HepG2 (cell line): ENCODE measurements at regions not wholly inside any gene's neighbourhood (a gene's known extent, or its start where the extent isn't known, plus 50 kb on each side); places are given as distances from the start of the nearest gene placed in this dataset.

Source experiments
- ATAC-seq: fragments of 200-7000 bp; cut with Tn5 transposase; 3 replicates; pipeline ENCODE4 v1.9.1; 2020; ENCODE audit warnings: mild to moderate bottlenecking, moderate library complexity
- BruUV-seq: library from RNA; stranded (reverse); fragments of 400-500 nt; replicated peaks from 2 replicates; lab custom pipeline; 2021; lab: Mats Ljungman, UMichigan
- CTCF ChIA-PET: fragments of 300-600 bp; formaldehyde crosslinking; extraction: SDS; loops from one replicate; lab custom pipeline; 2021; ENCODE audit warnings: low total read pairs, inconsistent platforms, low intra/inter-chr PET ratio; lab: Yijun Ruan, JAX
- POLR2A ChIA-PET: fragments of 350-600 bp; sonication (Branson Sonifier 250); formaldehyde crosslinking; loops from one replicate; lab custom pipeline; 2020; ENCODE audit warnings: antibody characterized with exemption, inconsistent platforms; lab: Yijun Ruan, JAX
- DNase-seq: peaks from one replicate; pipeline ENCODE4 v3.0.0-alpha.2; 2015; ENCODE audit warnings: low spot score
- FAIRE-seq: peaks from 3 replicates; lab custom pipeline; 2011; peaks lifted over from hg19 to GRCh38; lab: Jason Lieb, UNC
- H2AFZ ChIP-seq: one replicate; pipeline ENCODE4 v1.6.1; 2011; ENCODE audit warnings: low read length, inconsistent platforms
- H3K27ac ChIP-seq: fragments of 300-600 bp; 3 replicates; pipeline ENCODE4 v1.8.0; 2011; ENCODE audit warnings: mixed run types, mild to moderate bottlenecking, mixed read lengths, low read length, inconsistent platforms; ENCODE audit not compliant: insufficient read depth; ENCODE audit errors: extremely low read length
- H3K27me3 ChIP-seq, 2 experiments: fragments of 200-600 bp in 1 of 2; 2 replicates in 1 of 2; 3 replicates in 1 of 2; pipeline versions ENCODE4 v1.6.0 to v1.8.0; 2011; ENCODE audit warnings: low read length in 2 of 2, mild to moderate bottlenecking in 2 of 2, moderate library complexity in 2 of 2, inconsistent platforms in 1 of 2; ENCODE audit not compliant: insufficient read depth in 2 of 2, control insufficient read depth in 1 of 2
- H3K36me3 ChIP-seq, 2 experiments: fragments of 200-600 bp in 1 of 2; replicated peaks in 1 of 2; 2 replicates in 1 of 2; 3 replicates in 1 of 2; pipeline versions ENCODE4 v1.5.1 to v1.8.0; 2011; ENCODE audit warnings: low read length in 2 of 2, inconsistent platforms in 1 of 2; ENCODE audit not compliant: insufficient read depth in 2 of 2, control insufficient read depth in 1 of 2
- H3K4me1 ChIP-seq: 2 replicates; pipeline ENCODE4 v1.5.1; 2012; ENCODE audit warnings: low read length, inconsistent platforms; ENCODE audit not compliant: insufficient read depth
- H3K4me2 ChIP-seq: 2 replicates; pipeline ENCODE4 v1.6.0; 2011; ENCODE audit warnings: low read depth, low read length, inconsistent platforms
- H3K4me3 ChIP-seq, 3 experiments: fragments of 200-600 bp in 1 of 3; sonication (generic), shearing (Covaris generic) in 1 of 3; replicated peaks in 1 of 3; 2 replicates each; pipeline ENCODE4 v1.5.1; 2011 to 2016; ENCODE audit warnings: low read length in 3 of 3, inconsistent platforms in 2 of 3, low read depth in 2 of 3, mild to moderate bottlenecking in 2 of 3, control low read depth in 1 of 3, mixed read lengths in 1 of 3; ENCODE audit not compliant: insufficient read depth in 1 of 3
- H3K79me2 ChIP-seq: one replicate; pipeline ENCODE4 v1.6.1; 2011; ENCODE audit warnings: low read length, inconsistent platforms; ENCODE audit not compliant: insufficient read depth
- H3K9ac ChIP-seq: 2 replicates; pipeline ENCODE4 v1.6.0; 2011; ENCODE audit warnings: mild to moderate bottlenecking, low read depth, low read length, inconsistent platforms; ENCODE audit not compliant: insufficient read depth
- H3K9me3 ChIP-seq: 2 replicates; pipeline ENCODE4 v1.5.1; 2012; ENCODE audit warnings: mild to moderate bottlenecking, low read length
- H4K20me1 ChIP-seq: 2 replicates; pipeline ENCODE4 v1.6.0; 2011; ENCODE audit warnings: inconsistent platforms, mild to moderate bottlenecking, low read length, moderate library complexity; ENCODE audit not compliant: insufficient read depth
- FOXP4 ChIP-seq: sonication (generic); formaldehyde crosslinking; IDR thresholded peaks from 2 replicates; pipeline ENCODE4 v1.4.0; 2020; ENCODE audit warnings: missing genetic modification reagents
- HDAC2 ChIP-seq: sonication (generic); formaldehyde crosslinking; IDR thresholded peaks from 2 replicates; pipeline ENCODE4 v1.4.0; 2020; ENCODE audit warnings: missing genetic modification reagents
- HINFP ChIP-seq: sonication (generic); formaldehyde crosslinking; IDR thresholded peaks from 2 replicates; pipeline ENCODE4 v1.4.0; 2020; ENCODE audit warnings: low read depth, mild to moderate bottlenecking, missing genetic modification reagents
- HOXA9 ChIP-seq: sonication (generic); formaldehyde crosslinking; IDR thresholded peaks from 2 replicates; pipeline ENCODE4 v1.8.1; 2022; ENCODE audit warnings: missing genetic modification reagents, mild to moderate bottlenecking, moderate library complexity, borderline replicate concordance
- LCORL ChIP-seq, 2 experiments: fragments of 450-650 bp in 1 of 2; sonication (generic) in 1 of 2; formaldehyde crosslinking in 1 of 2; IDR thresholded peaks; 2 replicates each; pipeline versions ENCODE4 v1.5.0 to v1.6.1; 2017 to 2020; ENCODE audit warnings: antibody characterized with exemption in 1 of 2, missing genetic modification reagents in 1 of 2
- POLR2G ChIP-seq: fragments of 200-400 bp; formaldehyde crosslinking; IDR thresholded peaks from 2 replicates; pipeline ENCODE4 v1.6.1; 2018; ENCODE audit warnings: mild to moderate bottlenecking, low read depth, low read length, moderate library complexity
- RCOR2 ChIP-seq: IDR thresholded peaks from 2 replicates; pipeline ENCODE4 v1.6.1; 2016; ENCODE audit warnings: missing biosample characterization, missing genetic modification reagents
- RORA ChIP-seq: sonication (generic); formaldehyde crosslinking; IDR thresholded peaks from 2 replicates; pipeline ENCODE4 v1.5.0; 2020; ENCODE audit warnings: mild to moderate bottlenecking, missing genetic modification reagents, moderate library complexity
- SOX6 ChIP-seq, 2 experiments: fragments of 450-650 bp in 1 of 2; sonication (generic) in 1 of 2; formaldehyde crosslinking in 1 of 2; IDR thresholded peaks; 2 replicates each; pipeline versions ENCODE4 v1.4.0 to v1.6.1; 2017 to 2020; ENCODE audit warnings: antibody characterized with exemption in 1 of 2, mild to moderate bottlenecking in 1 of 2, missing genetic modification reagents in 1 of 2
- TCF12 ChIP-seq, 2 experiments: fragments of 450-650 bp in 1 of 2; sonication (generic) in 1 of 2; formaldehyde crosslinking in 1 of 2; IDR thresholded peaks; 2 replicates each; pipeline versions ENCODE4 v1.6.1 to v1.8.0; 2017 to 2022; ENCODE audit warnings: antibody characterized with exemption in 1 of 2, mild to moderate bottlenecking in 1 of 2, missing genetic modification reagents in 1 of 2, moderate library complexity in 1 of 2
- TFDP2 ChIP-seq: sonication (generic); formaldehyde crosslinking; IDR thresholded peaks from 2 replicates; pipeline ENCODE4 v1.4.0; 2020; ENCODE audit warnings: missing genetic modification reagents
- XRCC5 ChIP-seq: fragments of 200-400 bp; formaldehyde crosslinking; optimal IDR thresholded peaks from 2 replicates; pipeline ENCODE3; 2017; ENCODE audit warnings: mild to moderate bottlenecking, low read length
- YEATS4 ChIP-seq: sonication (generic); formaldehyde crosslinking; IDR thresholded peaks from 2 replicates; pipeline ENCODE4 v1.4.0; 2020; ENCODE audit warnings: missing genetic modification reagents, borderline replicate concordance
- ZNF678 ChIP-seq: sonication (generic); formaldehyde crosslinking; IDR thresholded peaks from 2 replicates; pipeline ENCODE4 v1.4.0; 2020; ENCODE audit warnings: mild to moderate bottlenecking, missing genetic modification reagents
- WGBS: methylation state at CpG from one replicate; pipeline ENCODE4 v1.1.6; 2017; ENCODE audit warnings: low lambda C conversion rate; 5-methylcytosine and 5-hydroxymethylcytosine counted together
- in situ Hi-C: cut with HindIII; loops from 2 replicates; pipeline ENCODE4 v1.10.0; 2017; ENCODE audit warnings: low pct_unique_long_range_greater_than_20kb; ENCODE audit not compliant: extremely low pct_ligation_motif_present
- intact Hi-C: fragments of 100-400 bp; cut with micrococcal nuclease; formaldehyde crosslinking; loops from one replicate; pipeline ENCODE4 v1.10.0; 2022; ENCODE audit not compliant: unreplicated experiment
- TF ChIP-seq, protein P1 (sequence below): sonication (generic); formaldehyde crosslinking; IDR thresholded peaks from 2 replicates; pipeline ENCODE4 v1.9.0; 2021; ENCODE audit warnings: missing genetic modification reagents, borderline replicate concordance

DNA sequence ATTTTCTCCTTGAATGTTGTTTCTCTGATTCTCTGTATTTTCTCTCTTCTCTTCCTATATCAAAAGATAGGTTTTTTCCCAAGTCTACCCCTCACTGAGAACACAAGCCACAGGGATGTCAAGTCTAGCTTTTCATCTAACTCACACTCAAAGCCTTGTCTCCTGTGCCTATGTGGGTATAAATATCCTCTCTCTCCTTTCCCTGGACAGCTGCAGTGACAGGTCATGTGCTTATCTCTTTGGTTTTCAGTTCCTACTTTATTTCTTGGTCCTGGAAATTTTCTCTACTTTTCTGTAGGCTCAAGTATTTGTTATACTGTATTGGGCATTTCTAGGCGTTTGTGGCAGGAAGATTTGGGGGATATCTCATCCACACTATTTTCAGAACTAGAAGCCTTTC, 182.4 kb upstream of the MVB12B start (continued):
- TF ChIP-seq, protein P1, sequence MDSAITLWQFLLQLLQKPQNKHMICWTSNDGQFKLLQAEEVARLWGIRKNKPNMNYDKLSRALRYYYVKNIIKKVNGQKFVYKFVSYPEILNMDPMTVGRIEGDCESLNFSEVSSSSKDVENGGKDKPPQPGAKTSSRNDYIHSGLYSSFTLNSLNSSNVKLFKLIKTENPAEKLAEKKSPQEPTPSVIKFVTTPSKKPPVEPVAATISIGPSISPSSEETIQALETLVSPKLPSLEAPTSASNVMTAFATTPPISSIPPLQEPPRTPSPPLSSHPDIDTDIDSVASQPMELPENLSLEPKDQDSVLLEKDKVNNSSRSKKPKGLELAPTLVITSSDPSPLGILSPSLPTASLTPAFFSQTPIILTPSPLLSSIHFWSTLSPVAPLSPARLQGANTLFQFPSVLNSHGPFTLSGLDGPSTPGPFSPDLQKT (CRISPR knock-in tag), result no peak
- TF ChIP-seq HINFP (CRISPR knock-in tag), result no peak
- TF ChIP-seq FOXP4, result no peak
- no peak for TF ChIP-seq HOXA9 (CRISPR knock-in tag)
- TF ChIP-seq XRCC5, result no peak

GRCh38 chr9:126144603-126145456, 181.8 kb upstream of the MVB12B start:
- 33% methylated on average over 9 of the region's 11 CpGs for WGBS
- no peak for TF ChIP-seq ZNF678 (CRISPR knock-in tag)
- 0 out of 2 replicates have a peak, but pooled peaks have one; percentile 27 for TF ChIP-seq POLR2G
- TF ChIP-seq TFDP2, result 0 out of 2 replicates have a peak, but pooled peaks have one; percentile 17
- TF ChIP-seq RORA, result no peak
- TF ChIP-seq RCOR2, result no peak
- no peak for TF ChIP-seq LCORL (IDR thresholded peaks at IDR 0.05)
- TF ChIP-seq LCORL (CRISPR knock-in tag; IDR thresholded peaks at IDR 0.05), result peak; percentile 64; the same call in 1 of the 2 replicates
- TF ChIP-seq YEATS4 (CRISPR knock-in tag), result no peak
- peak; percentile 40; the same call in 1 of the 2 replicates for TF ChIP-seq HDAC2 (CRISPR knock-in tag)
- no peak for TF ChIP-seq SOX6 (IDR thresholded peaks at IDR 0.05)
- peak; percentile 18; the same call in 1 of the 2 replicates for TF ChIP-seq SOX6 (CRISPR knock-in tag; IDR thresholded peaks at IDR 0.05)
- TF ChIP-seq TCF12 (IDR thresholded peaks at IDR 0.05), result no peak
- TF ChIP-seq TCF12 (CRISPR knock-in tag; IDR thresholded peaks at IDR 0.05), result no peak

More at GRCh38 chr9:126144603-126145456, 181.8 kb upstream of the MVB12B start:
- intact Hi-C loops, result no loop called here
- Histone ChIP-seq H3K4me1 (peaks cover 47% of the 10 kb centered on the region), H3K79me2 (no peaks in the 10 kb centered on the region), H4K20me1 (no peaks in the 10 kb centered on the region), H3K36me3 (no peaks in the 10 kb centered on the region), H3K27ac (peak overlapping the region; percentile 43), H3K4me2 (peak overlapping the region; percentile 84), H3K9ac (no peak overlapping the region), H3K9me3 (no peaks in the 10 kb centered on the region), H3K4me3 (no peak overlapping the region), H2AFZ (peak overlapping the region; percentile 66), H3K27me3 (no peaks in the 10 kb centered on the region)
- CTCF ChIA-PET, result no interaction called here
- peak; percentile 73 for DNase-seq
- no TSS peak for BruUV-seq
- POLR2A ChIA-PET, result interaction anchor here (0.5 kb wide), 1 partner anchor 410 kb away, joined by 3 read pairs; no protein-coding TSS in a partner anchor
- peak; percentile 81 for FAIRE-seq
- in situ Hi-C loops, result no loop called here
- ATAC-seq, result peak; percentile 39
